ENCODE measurements at regions not wholly inside any gene's neighbourhood (a gene's known extent, or its start where the extent isn't known, plus 50 kb on each side); places are given as distances from the start of the nearest gene placed in this dataset.
A peak's percentile ranks its signal among the peaks of the same experiment; 100 is the strongest.

GRCh38 chr14:42545636-42546035 is 939.0 kb downstream of the LRFN5 start:
- Histone ChIP-seq H3K9me3 (ENCODE audit: control insufficient read depth, insufficient read depth, low read length) (peaks cover 9% of the 10 kb centered on the region; the same call in 1 of the 2 replicates), H3K36me3 (ENCODE audit: control insufficient read depth, insufficient read depth, low read length) (no peaks in the 10 kb centered on the region), H3K4me1 (ENCODE audit: control insufficient read depth, insufficient read depth, low read length) (no peaks in the 10 kb centered on the region), H3K27ac (ENCODE audit: low read depth, low read length) (no peak overlapping the region), H3K27me3 (ENCODE audit: control insufficient read depth, insufficient read depth, low read length) (no peaks in the 10 kb centered on the region), H3K9ac (ENCODE audit: low read depth, low read length) (no peak overlapping the region), H3K4me3 (ENCODE audit: low read depth, low read length) (no peak overlapping the region)

- no peaks in the 10 kb centered on the region for H3K9me3 ChIP-seq (ENCODE audit: control insufficient read depth, insufficient read depth, low read length)
These were observed 934.9 kb downstream of the LRFN5 start for GRCh38 chr14:42541535-42542001.

DNA sequence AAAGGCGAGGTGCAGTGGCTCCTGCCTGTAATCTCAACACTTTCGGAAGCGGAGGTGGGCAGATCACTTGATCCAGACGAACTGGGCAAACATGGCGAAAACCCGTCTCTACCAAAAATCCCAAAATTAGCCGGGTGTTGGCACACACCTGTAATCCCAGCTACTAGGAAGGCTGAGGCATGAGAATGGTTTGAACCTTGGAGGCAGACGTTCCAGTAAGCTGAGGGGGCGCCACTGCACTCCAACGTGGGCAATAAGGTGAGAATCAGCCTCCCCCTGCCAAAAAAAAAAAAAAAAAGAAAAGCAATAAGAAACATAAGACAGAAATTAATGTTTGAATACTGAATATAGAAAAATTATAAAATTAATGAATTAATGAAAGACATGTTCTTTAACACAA is 928.7 kb downstream of the LRFN5 start:
- H3K9ac ChIP-seq (ENCODE audit: low read depth, low read length): no peak overlapping the region
- no peaks in the 10 kb centered on the region for H3K4me1 ChIP-seq (ENCODE audit: control insufficient read depth, insufficient read depth, low read length)
- no peaks in the 10 kb centered on the region for H3K9me3 ChIP-seq (ENCODE audit: control insufficient read depth, insufficient read depth, low read length)
- no peaks in the 10 kb centered on the region for H3K27me3 ChIP-seq (ENCODE audit: control insufficient read depth, insufficient read depth, low read length)
- no peaks in the 10 kb centered on the region for H3K36me3 ChIP-seq (ENCODE audit: control insufficient read depth, insufficient read depth, low read length)
- H3K27ac ChIP-seq (ENCODE audit: low read depth, low read length): no peak overlapping the region
- no peak overlapping the region for H3K4me3 ChIP-seq (ENCODE audit: low read depth, low read length)

More at GRCh38 chr14:42541535-42542001, 934.9 kb downstream of the LRFN5 start:
- Histone ChIP-seq H3K27ac (ENCODE audit: low read depth, low read length) (no peak overlapping the region), H3K9ac (ENCODE audit: low read depth, low read length) (no peak overlapping the region), H3K4me3 (ENCODE audit: low read depth, low read length) (no peak overlapping the region), H3K4me1 (ENCODE audit: control insufficient read depth, insufficient read depth, low read length) (no peaks in the 10 kb centered on the region), H3K27me3 (ENCODE audit: control insufficient read depth, insufficient read depth, low read length) (no peaks in the 10 kb centered on the region), H3K36me3 (ENCODE audit: control insufficient read depth, insufficient read depth, low read length) (no peaks in the 10 kb centered on the region)

DNA sequence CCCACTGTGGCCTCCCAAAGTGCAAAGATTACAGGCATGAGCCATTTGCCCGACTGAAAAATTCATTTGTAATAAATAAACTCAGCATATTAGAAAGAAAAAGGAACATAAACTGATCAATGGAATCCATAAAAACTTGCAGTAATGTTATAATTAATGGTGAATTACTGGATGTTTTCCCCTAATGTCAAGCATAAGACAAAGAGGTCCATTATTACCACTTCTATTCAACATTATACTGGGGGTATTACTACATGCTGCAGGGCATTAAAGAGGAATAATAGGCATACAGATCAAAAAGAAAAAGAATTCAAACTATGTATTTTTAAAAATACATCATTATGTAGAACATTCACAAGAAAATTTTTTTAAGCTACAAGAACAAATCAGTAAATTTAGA is 926.8 kb downstream of the LRFN5 start:
- Histone ChIP-seq H3K9me3 (ENCODE audit: control insufficient read depth, insufficient read depth, low read length) (no peaks in the 10 kb centered on the region), H3K9ac (ENCODE audit: low read depth, low read length) (no peak overlapping the region), H3K36me3 (ENCODE audit: control insufficient read depth, insufficient read depth, low read length) (no peaks in the 10 kb centered on the region), H3K4me1 (ENCODE audit: control insufficient read depth, insufficient read depth, low read length) (no peaks in the 10 kb centered on the region), H3K27me3 (ENCODE audit: control insufficient read depth, insufficient read depth, low read length) (no peaks in the 10 kb centered on the region), H3K27ac (ENCODE audit: low read depth, low read length) (no peak overlapping the region), H3K4me3 (ENCODE audit: low read depth, low read length) (no peak overlapping the region)

DNA sequence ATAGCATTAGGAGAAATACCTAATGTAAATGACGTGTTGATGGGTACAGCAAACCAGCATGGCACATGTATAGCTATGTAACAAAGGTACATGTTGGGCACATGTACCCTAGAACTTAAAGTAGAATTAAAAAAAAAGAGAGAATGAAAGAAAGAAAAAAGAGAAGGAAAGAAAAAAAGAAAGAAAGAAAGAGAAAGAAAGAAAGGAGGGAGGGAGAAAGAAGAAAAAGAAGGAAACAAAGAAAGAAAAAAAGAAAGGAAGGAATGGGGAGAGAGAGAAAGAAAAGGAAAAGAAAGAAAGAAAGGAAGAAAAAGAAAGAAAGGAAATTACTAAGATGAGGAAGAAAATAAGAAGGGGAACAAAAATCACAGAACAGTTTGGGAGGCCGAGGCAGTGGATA is 925.5 kb downstream of the LRFN5 start:
- Histone ChIP-seq H3K4me3 (ENCODE audit: low read depth, low read length) (no peak overlapping the region), H3K4me1 (ENCODE audit: control insufficient read depth, insufficient read depth, low read length) (peaks cover 4% of the 10 kb centered on the region; the same call in 1 of the 2 replicates), H3K9me3 (ENCODE audit: control insufficient read depth, insufficient read depth, low read length) (no peaks in the 10 kb centered on the region), H3K36me3 (ENCODE audit: control insufficient read depth, insufficient read depth, low read length) (no peaks in the 10 kb centered on the region), H3K27ac (ENCODE audit: low read depth, low read length) (no peak overlapping the region), H3K27me3 (ENCODE audit: control insufficient read depth, insufficient read depth, low read length) (no peaks in the 10 kb centered on the region), H3K9ac (ENCODE audit: low read depth, low read length) (no peak overlapping the region)

DNA sequence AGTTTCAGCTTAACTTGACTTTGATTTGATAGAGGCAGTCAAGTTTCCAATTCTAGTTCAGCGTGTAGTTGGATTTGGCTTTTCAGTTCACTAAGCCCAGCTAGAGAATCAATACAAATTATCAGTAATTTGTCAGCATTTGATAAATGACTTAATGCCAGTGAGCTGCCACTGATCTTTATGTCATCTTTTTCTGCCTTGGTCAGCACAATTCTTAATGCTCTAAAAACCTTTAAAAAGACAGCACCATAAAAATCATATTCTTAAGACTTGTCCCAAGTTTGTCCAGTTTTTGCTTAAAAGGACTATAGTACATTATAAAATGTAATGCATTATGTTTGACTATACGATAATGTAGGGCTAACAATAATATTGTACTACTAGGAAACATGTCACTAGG is 920.5 kb downstream of the LRFN5 start:
- Histone ChIP-seq H3K27ac (ENCODE audit: low read depth, low read length) (no peak overlapping the region), H3K4me3 (ENCODE audit: low read depth, low read length) (no peak overlapping the region), H3K36me3 (ENCODE audit: control insufficient read depth, insufficient read depth, low read length) (no peaks in the 10 kb centered on the region), H3K4me1 (ENCODE audit: control insufficient read depth, insufficient read depth, low read length) (peaks cover 8% of the 10 kb centered on the region; the same call in 1 of the 2 replicates), H3K9ac (ENCODE audit: low read depth, low read length) (no peak overlapping the region), H3K9me3 (ENCODE audit: control insufficient read depth, insufficient read depth, low read length) (no peaks in the 10 kb centered on the region), H3K27me3 (ENCODE audit: control insufficient read depth, insufficient read depth, low read length) (no peaks in the 10 kb centered on the region)

GRCh38 chr14:42523666-42524065 is 917.0 kb downstream of the LRFN5 start:
- Histone ChIP-seq H3K27ac (ENCODE audit: low read depth, low read length) (no peak overlapping the region), H3K9me3 (ENCODE audit: control insufficient read depth, insufficient read depth, low read length) (no peaks in the 10 kb centered on the region; the same call in 1 of the 2 replicates), H3K36me3 (ENCODE audit: control insufficient read depth, insufficient read depth, low read length) (no peaks in the 10 kb centered on the region), H3K4me3 (ENCODE audit: low read depth, low read length) (no peak overlapping the region), H3K4me1 (ENCODE audit: control insufficient read depth, insufficient read depth, low read length) (peaks cover 8% of the 10 kb centered on the region; the same call in 1 of the 2 replicates), H3K27me3 (ENCODE audit: control insufficient read depth, insufficient read depth, low read length) (no peaks in the 10 kb centered on the region), H3K9ac (ENCODE audit: low read depth, low read length) (no peak overlapping the region)

GRCh38 chr14:42517806-42518500 is 911.3 kb downstream of the LRFN5 start:
- H3K4me3 ChIP-seq (ENCODE audit: low read depth, low read length): no peak overlapping the region
- H3K4me1 ChIP-seq (ENCODE audit: control insufficient read depth, insufficient read depth, low read length): peaks cover 18% of the 10 kb centered on the region
- no peak overlapping the region for H3K27ac ChIP-seq (ENCODE audit: low read depth, low read length)
- no peaks in the 10 kb centered on the region for H3K36me3 ChIP-seq (ENCODE audit: control insufficient read depth, insufficient read depth, low read length)
- no peak overlapping the region for H3K9ac ChIP-seq (ENCODE audit: low read depth, low read length)
- H3K27me3 ChIP-seq (ENCODE audit: control insufficient read depth, insufficient read depth, low read length): no peaks in the 10 kb centered on the region
- no peaks in the 10 kb centered on the region; the same call in 1 of the 2 replicates for H3K9me3 ChIP-seq (ENCODE audit: control insufficient read depth, insufficient read depth, low read length)

DNA sequence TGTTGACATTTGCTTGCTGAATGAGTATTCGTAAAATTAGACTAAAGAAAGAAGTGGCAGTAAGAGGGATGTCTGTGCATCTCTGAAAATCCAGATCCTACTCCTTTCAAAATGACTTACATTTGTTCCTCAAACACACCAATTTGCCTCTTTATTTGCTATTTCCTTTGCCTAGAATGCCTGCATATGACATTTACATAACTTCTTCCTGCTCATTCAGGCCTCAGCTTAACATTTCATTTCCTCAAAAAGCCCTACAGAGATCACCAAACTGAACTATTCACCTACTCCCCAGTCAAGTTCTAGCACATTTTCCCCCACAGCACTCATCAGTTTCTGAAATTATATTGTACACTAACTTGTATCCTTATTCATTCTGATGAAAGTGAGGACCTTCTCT is 907.2 kb downstream of the LRFN5 start:
- no peak overlapping the region for H3K9ac ChIP-seq (ENCODE audit: low read depth, low read length)
- H3K36me3 ChIP-seq (ENCODE audit: control insufficient read depth, insufficient read depth, low read length): no peaks in the 10 kb centered on the region
- H3K27me3 ChIP-seq (ENCODE audit: control insufficient read depth, insufficient read depth, low read length): no peaks in the 10 kb centered on the region
- no peak overlapping the region for H3K4me3 ChIP-seq (ENCODE audit: low read depth, low read length)
- peaks cover 5% of the 10 kb centered on the region; the same call in 1 of the 2 replicates for H3K9me3 ChIP-seq (ENCODE audit: control insufficient read depth, insufficient read depth, low read length)
- H3K27ac ChIP-seq (ENCODE audit: low read depth, low read length): peak overlapping the region; percentile 31
- H3K4me1 ChIP-seq (ENCODE audit: control insufficient read depth, insufficient read depth, low read length): peaks cover 21% of the 10 kb centered on the region

GRCh38 chr14:42510071-42510470 is 903.4 kb downstream of the LRFN5 start:
- no peaks in the 10 kb centered on the region for H3K36me3 ChIP-seq (ENCODE audit: control insufficient read depth, insufficient read depth, low read length)
- H3K4me1 ChIP-seq (ENCODE audit: control insufficient read depth, insufficient read depth, low read length): peaks cover 30% of the 10 kb centered on the region
- H3K27ac ChIP-seq (ENCODE audit: low read depth, low read length): no peak overlapping the region
- no peak overlapping the region for H3K9ac ChIP-seq (ENCODE audit: low read depth, low read length)
- no peak overlapping the region for H3K4me3 ChIP-seq (ENCODE audit: low read depth, low read length)
- H3K9me3 ChIP-seq (ENCODE audit: control insufficient read depth, insufficient read depth, low read length): peaks cover 5% of the 10 kb centered on the region; the same call in 1 of the 2 replicates
- no peaks in the 10 kb centered on the region for H3K27me3 ChIP-seq (ENCODE audit: control insufficient read depth, insufficient read depth, low read length)

DNA sequence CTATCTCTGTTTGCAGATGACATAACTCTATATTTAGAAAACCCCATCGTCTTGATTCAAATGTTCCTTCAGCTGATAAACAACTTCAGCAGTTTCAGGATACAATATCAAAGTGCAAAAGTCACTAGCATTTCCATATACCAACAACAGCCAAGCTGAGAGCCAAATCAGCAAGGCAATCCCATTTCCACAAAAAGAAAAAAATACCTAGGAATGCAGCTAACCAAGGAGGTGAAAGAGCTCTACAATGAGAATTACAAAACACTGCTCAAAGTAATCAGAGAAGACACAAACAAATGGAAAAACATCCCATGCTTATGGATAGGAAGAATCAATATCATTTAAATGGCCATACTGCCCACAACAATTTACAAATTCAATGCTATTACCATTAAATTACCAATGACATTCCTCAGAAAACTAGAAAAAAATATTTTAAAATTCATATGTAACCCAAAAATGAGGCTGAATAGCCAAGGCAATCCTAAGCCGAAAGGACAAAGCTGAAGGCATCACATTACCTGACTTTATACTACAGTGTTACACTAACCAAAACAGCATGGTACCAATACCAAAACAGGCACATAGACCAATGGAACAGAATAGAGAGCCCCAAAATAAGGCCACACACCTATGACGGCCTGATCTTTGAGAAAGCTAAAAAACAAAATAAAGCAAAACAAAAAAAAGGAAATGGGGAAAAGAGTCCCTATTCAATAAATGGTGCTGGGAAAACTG is 901.7 kb downstream of the LRFN5 start:
- Histone ChIP-seq H3K4me1 (ENCODE audit: control insufficient read depth, insufficient read depth, low read length) (peaks cover 16% of the 10 kb centered on the region), H3K9me3 (ENCODE audit: control insufficient read depth, insufficient read depth, low read length) (peaks cover 5% of the 10 kb centered on the region; the same call in 1 of the 2 replicates), H3K9ac (ENCODE audit: low read depth, low read length) (no peak overlapping the region), H3K4me3 (ENCODE audit: low read depth, low read length) (no peak overlapping the region), H3K27ac (ENCODE audit: low read depth, low read length) (no peak overlapping the region), H3K36me3 (ENCODE audit: control insufficient read depth, insufficient read depth, low read length) (no peaks in the 10 kb centered on the region), H3K27me3 (ENCODE audit: control insufficient read depth, insufficient read depth, low read length) (no peaks in the 10 kb centered on the region)

All from HUES48 (cell line).